IgD-negative memory B cell (primary cell): ENCODE measurements at regions not wholly inside any gene's neighbourhood (a gene's known extent, or its start where the extent isn't known, plus 50 kb on each side); places are given as distances from the start of the nearest gene placed in this dataset.
A peak's percentile ranks its signal among the peaks of the same experiment; 100 is the strongest.

Experiments
- H3K27ac Mint-ChIP-seq, 3 donors: one replicate each; pipeline ENCODE4 v1.8.0; 2020 to 2022; ENCODE audit warnings: mild to moderate bottlenecking in 3 of 3, mixed read lengths in 3 of 3, moderate library complexity in 1 of 3
- H3K27me3 Mint-ChIP-seq: one replicate; pipeline ENCODE4 v1.8.0; 2021; ENCODE audit warnings: mixed read lengths
- H3K36me3 Mint-ChIP-seq: one replicate; pipeline ENCODE4 v1.8.0; 2020; ENCODE audit warnings: mild to moderate bottlenecking, mixed read lengths
- H3K4me1 Mint-ChIP-seq, 3 donors: one replicate each; pipeline ENCODE4 v1.8.0; 2020 to 2022; ENCODE audit warnings: mixed read lengths in 3 of 3, mild to moderate bottlenecking in 1 of 3
- H3K4me3 Mint-ChIP-seq, 4 donors: one replicate each; pipeline ENCODE4 v1.8.0; 2020 to 2022; ENCODE audit warnings: mild to moderate bottlenecking in 4 of 4, mixed read lengths in 4 of 4, moderate library complexity in 3 of 4
- H3K9me3 Mint-ChIP-seq, 3 donors: one replicate each; pipeline ENCODE4 v1.8.0; 2020 to 2021; ENCODE audit warnings: mixed read lengths in 3 of 3, mild to moderate bottlenecking in 1 of 3

DNA sequence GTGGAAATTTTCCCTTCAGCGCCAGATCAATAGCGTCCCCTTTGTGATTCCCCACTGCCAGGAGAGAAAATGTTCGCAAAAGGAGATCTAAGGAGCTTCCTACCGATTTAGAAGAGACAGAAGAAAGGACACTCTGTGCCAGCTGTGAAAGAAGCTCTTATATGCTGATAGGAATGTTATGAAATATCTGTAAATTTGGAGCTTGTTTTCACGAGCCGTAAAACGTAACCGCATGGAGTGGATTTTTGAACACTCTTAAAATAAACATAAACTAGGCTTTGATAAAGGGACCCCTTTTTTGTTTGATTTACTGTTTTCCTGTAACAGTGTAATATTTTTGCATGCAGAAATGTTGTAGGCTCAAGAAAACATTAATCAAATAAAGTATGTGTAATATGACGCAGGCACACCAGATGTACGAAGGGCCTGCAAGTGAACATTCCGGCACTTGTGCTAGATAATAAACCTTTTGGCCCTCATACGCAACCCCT is 346.8 kb downstream of the ETNK1 start:
- Mint-ChIP-seq H3K4me3 (no peak overlapping the region), H3K4me1 (no peaks in the 10 kb centered on the region), H3K27me3 (no peaks in the 10 kb centered on the region), H3K27ac (no peak overlapping the region), H3K36me3 (no peaks in the 10 kb centered on the region), H3K9me3 (no peaks in the 10 kb centered on the region)

- Mint-ChIP-seq H3K4me1 (no peaks in the 10 kb centered on the region), H3K9me3 (no peaks in the 10 kb centered on the region), H3K4me3 (no peak overlapping the region), H3K27me3 (peaks cover 5% of the 10 kb centered on the region), H3K36me3 (no peaks in the 10 kb centered on the region), H3K27ac (no peak overlapping the region)
Measured at GRCh38 chr12:22974865-22975264, 349.9 kb downstream of the ETNK1 start.

- no peak overlapping the region for H3K27ac Mint-ChIP-seq
- no peaks in the 10 kb centered on the region for H3K36me3 Mint-ChIP-seq
- peaks cover 6% of the 10 kb centered on the region for H3K27me3 Mint-ChIP-seq
- H3K4me3 Mint-ChIP-seq: no peak overlapping the region
- no peaks in the 10 kb centered on the region for H3K4me1 Mint-ChIP-seq
- H3K9me3 Mint-ChIP-seq: peaks cover 0 to 3% (median 0%) of the 10 kb centered on the region in 3 donors
Measured at GRCh38 chr12:22978962-22979361, 354.0 kb downstream of the ETNK1 start.

DNA sequence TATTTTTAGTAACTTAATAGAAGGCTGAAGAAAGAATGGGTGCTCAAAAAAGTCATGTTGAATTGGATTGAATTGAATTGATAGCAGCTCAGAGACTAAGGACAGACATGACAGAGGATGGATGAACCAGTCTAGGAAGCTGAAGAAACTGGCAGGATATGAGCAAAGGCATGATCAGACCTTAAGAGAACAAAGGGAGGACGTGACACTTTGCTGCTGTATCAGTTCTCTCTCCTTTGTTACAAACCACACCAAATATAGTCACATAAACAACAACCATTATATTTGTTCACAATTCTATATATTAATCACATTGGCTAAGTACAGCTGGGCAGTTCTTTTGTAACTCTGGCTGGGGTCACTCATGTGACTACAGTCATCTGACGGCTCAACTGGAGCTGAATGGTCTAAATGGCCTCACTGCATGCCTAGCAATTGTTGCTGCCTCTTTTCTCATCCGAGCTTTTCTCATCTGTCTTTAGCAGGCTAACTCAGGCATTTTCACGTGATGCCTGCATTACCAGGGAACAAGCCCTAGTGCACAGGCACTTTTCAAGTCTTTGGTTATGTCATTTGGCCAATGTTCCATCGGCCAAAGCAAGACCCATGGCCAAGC is 355.0 kb downstream of the ETNK1 start:
- no peak overlapping the region for H3K27ac Mint-ChIP-seq
- H3K4me1 Mint-ChIP-seq: no peaks in the 10 kb centered on the region
- no peaks in the 10 kb centered on the region for H3K36me3 Mint-ChIP-seq
- no peak overlapping the region for H3K4me3 Mint-ChIP-seq
- H3K27me3 Mint-ChIP-seq: peaks cover 6% of the 10 kb centered on the region
- H3K9me3 Mint-ChIP-seq: peaks cover 0 to 3% (median 0%) of the 10 kb centered on the region in 3 donors

- H3K9me3 Mint-ChIP-seq: peaks cover 0 to 3% (median 0%) of the 10 kb centered on the region in 3 donors
- H3K4me1 Mint-ChIP-seq: no peaks in the 10 kb centered on the region
- H3K27me3 Mint-ChIP-seq: peaks cover 6% of the 10 kb centered on the region
- no peak overlapping the region for H3K4me3 Mint-ChIP-seq
- H3K27ac Mint-ChIP-seq: peak overlapping the region in 1 of 3 donors; percentile 42
- no peaks in the 10 kb centered on the region for H3K36me3 Mint-ChIP-seq
Measured at GRCh38 chr12:22981711-22982110, 356.7 kb downstream of the ETNK1 start.

DNA sequence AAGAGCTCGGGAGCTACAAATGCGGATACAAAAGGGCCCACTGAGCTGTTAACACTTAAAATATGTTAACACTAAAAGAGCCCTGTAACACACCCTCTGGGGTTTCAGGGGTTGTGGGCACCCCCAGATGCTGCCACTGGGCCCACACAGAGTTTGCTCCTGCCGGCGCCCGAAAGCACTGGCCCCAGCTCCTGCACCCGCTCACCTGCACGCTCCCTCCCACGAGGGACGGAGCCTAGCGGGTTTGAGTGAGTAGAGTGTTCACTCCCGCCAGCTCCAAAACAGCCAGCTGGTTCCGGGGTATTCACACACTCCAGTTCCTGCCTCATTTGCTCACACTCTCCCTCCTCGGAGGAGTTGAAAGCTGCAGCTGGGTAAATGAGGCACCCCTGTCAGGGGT is 357.7 kb downstream of the ETNK1 start:
- Mint-ChIP-seq H3K27ac (no peak overlapping the region), H3K9me3 (peaks cover 0 to 3% (median 0%) of the 10 kb centered on the region in 3 donors), H3K27me3 (peaks cover 5% of the 10 kb centered on the region), H3K36me3 (no peaks in the 10 kb centered on the region), H3K4me3 (no peak overlapping the region), H3K4me1 (no peaks in the 10 kb centered on the region)

- H3K36me3 Mint-ChIP-seq: no peaks in the 10 kb centered on the region
- H3K9me3 Mint-ChIP-seq: peaks cover 0 to 2% (median 0%) of the 10 kb centered on the region in 3 donors
- H3K27me3 Mint-ChIP-seq: peaks cover 6% of the 10 kb centered on the region
- no peak overlapping the region for H3K4me3 Mint-ChIP-seq
- H3K27ac Mint-ChIP-seq: no peak overlapping the region
- no peaks in the 10 kb centered on the region for H3K4me1 Mint-ChIP-seq
Measured at GRCh38 chr12:22986997-22987396, 362.0 kb downstream of the ETNK1 start.

GRCh38 chr12:22990501-22990900 is 365.5 kb downstream of the ETNK1 start:
- Mint-ChIP-seq H3K9me3 (peaks cover 0 to 2% (median 0%) of the 10 kb centered on the region in 3 donors), H3K4me3 (no peak overlapping the region), H3K27me3 (peaks cover 5% of the 10 kb centered on the region), H3K27ac (no peak overlapping the region), H3K4me1 (no peaks in the 10 kb centered on the region), H3K36me3 (no peaks in the 10 kb centered on the region)

DNA sequence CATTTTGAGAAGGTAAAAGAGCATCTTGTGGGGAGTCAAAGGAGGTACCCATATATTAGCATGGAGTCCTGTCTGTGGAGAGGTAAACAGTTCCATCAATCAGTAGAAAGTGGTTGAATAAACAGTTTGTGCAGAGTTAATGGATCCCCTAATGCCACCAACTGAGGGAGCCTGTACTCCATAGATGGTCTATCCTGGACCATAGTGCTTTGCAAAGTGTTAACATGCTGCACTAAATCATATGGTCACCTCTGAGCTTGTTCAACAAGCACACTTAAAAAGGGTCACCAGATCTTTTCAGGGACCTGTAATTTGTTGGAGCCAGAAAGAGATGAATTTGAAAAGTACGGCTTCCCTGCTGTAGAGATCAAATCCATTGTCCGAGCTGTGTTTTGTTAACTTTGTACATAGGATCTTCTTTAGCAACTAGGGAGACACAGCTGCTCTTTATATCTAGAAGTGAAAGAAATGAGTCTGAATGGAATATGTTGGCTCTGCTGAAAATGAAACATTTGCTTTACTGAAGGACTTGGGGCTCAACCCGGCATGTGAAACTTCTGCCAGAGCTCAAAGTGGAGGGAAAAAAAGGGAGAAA is 366.4 kb downstream of the ETNK1 start:
- Mint-ChIP-seq H3K4me1 (no peaks in the 10 kb centered on the region), H3K27me3 (peaks cover 5% of the 10 kb centered on the region), H3K36me3 (no peaks in the 10 kb centered on the region), H3K27ac (no peak overlapping the region), H3K9me3 (peaks cover 0 to 2% (median 0%) of the 10 kb centered on the region in 3 donors), H3K4me3 (no peak overlapping the region)

GRCh38 chr12:22993609-22994315 is 368.8 kb downstream of the ETNK1 start:
- no peaks in the 10 kb centered on the region for H3K4me1 Mint-ChIP-seq
- no peaks in the 10 kb centered on the region for H3K9me3 Mint-ChIP-seq
- H3K27ac Mint-ChIP-seq: no peak overlapping the region
- no peak overlapping the region for H3K4me3 Mint-ChIP-seq
- H3K27me3 Mint-ChIP-seq: peaks cover 2% of the 10 kb centered on the region
- H3K36me3 Mint-ChIP-seq: no peaks in the 10 kb centered on the region

DNA sequence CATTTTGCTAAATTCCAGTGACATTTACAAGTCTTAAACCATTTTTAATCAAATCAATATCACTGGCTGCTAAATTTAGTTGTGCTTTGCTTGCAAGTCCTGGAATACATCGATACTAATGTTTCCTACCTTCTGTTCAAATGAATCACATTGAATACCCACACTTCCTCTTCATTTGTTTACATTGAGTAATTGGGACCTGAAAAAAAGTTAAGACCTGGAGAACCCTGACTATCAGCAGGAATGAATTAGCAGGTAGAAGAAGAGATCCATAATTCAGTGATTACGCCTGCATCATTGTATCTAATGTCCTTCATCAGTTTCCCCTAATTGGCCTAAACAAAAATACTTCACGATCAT is 369.3 kb downstream of the ETNK1 start:
- Mint-ChIP-seq H3K27ac (no peak overlapping the region), H3K27me3 (peaks cover 3% of the 10 kb centered on the region), H3K4me1 (no peaks in the 10 kb centered on the region)

DNA sequence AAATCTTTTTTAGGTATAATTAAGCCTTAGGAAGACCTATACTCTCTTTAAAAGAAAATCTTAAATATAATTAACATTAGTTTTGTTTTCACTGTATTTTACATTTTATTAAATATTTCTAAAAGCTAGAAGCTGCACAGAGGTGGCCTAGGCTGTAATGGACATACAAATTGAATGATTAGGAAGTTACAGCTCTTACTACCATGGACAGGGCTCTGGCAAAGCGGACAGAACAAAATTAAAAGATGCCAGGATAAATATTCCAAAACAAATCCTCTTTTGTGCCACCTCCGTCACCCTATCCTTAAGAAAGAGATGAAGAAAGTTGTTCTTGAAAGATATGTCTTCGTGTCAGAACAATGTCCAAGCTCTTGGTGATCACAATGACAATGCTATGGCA is 376.5 kb downstream of the ETNK1 start:
- Mint-ChIP-seq H3K36me3 (peaks cover 2% of the 10 kb centered on the region), H3K27me3 (peaks cover 6% of the 10 kb centered on the region), H3K4me1 (no peaks in the 10 kb centered on the region)

More for the DNA sequence above, 369.3 kb downstream of the ETNK1 start:
- no peak overlapping the region for H3K4me3 Mint-ChIP-seq
- no peaks in the 10 kb centered on the region for H3K9me3 Mint-ChIP-seq
- H3K36me3 Mint-ChIP-seq: no peaks in the 10 kb centered on the region

DNA sequence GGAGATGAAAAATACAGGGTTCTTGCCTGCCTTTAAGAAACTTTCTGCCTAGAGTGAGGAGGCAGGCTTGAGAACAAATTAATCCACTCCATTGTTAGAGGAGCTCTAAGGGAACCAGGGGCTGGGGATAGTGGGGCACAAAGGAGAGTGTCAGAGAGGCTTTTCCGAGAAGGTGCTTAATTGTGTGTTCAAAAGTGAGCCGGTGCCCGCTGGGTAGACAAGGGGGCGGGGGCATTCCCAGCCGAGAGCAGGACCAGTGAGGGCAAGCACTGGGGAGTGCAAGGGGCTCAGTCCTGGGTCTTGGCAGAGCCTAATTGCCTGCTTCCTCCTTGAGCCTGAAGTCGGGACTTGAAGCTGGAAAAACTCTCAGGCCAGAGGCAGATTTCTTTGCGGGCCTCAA is 377.4 kb downstream of the ETNK1 start:
- H3K27ac Mint-ChIP-seq: peak overlapping the region in 1 of 3 donors; percentile 70
- no peaks in the 10 kb centered on the region for H3K9me3 Mint-ChIP-seq
- H3K36me3 Mint-ChIP-seq: peaks cover 2% of the 10 kb centered on the region
- no peaks in the 10 kb centered on the region for H3K4me1 Mint-ChIP-seq
- H3K27me3 Mint-ChIP-seq: peaks cover 6% of the 10 kb centered on the region
- no peak overlapping the region for H3K4me3 Mint-ChIP-seq

More for the DNA sequence above, 376.5 kb downstream of the ETNK1 start:
- no peak overlapping the region for H3K27ac Mint-ChIP-seq
- no peaks in the 10 kb centered on the region for H3K9me3 Mint-ChIP-seq
- H3K4me3 Mint-ChIP-seq: no peak overlapping the region

- Mint-ChIP-seq H3K36me3 (peaks cover 2% of the 10 kb centered on the region), H3K4me1 (no peaks in the 10 kb centered on the region), H3K27ac (no peak overlapping the region), H3K4me3 (no peak overlapping the region), H3K27me3 (peaks cover 3% of the 10 kb centered on the region), H3K9me3 (no peaks in the 10 kb centered on the region)
Measured at GRCh38 chr12:23004473-23005020, 379.6 kb downstream of the ETNK1 start.

DNA sequence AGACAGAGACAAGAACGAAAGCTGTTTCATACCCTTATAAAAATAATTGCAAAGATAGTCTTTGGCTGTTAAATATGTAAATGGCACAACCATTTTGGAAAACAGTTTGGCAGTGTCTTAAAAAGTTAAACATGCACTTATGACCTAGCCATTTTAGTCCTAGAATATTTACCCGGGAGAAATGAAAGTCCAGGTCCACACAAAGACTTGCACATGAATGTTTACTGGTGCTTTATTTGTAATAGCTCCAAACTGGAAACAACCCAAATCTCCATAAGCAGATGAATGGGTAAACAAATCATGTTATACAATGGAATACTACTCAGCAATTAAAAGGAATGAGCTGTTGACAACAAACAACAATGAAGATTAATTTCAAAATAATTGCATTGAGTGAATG is 380.4 kb downstream of the ETNK1 start:
- H3K27ac Mint-ChIP-seq: no peak overlapping the region
- H3K4me1 Mint-ChIP-seq: no peaks in the 10 kb centered on the region

More for the DNA sequence above, 380.4 kb downstream of the ETNK1 start:
- no peak overlapping the region for H3K4me3 Mint-ChIP-seq
- no peaks in the 10 kb centered on the region for H3K9me3 Mint-ChIP-seq
- peaks cover 2% of the 10 kb centered on the region for H3K36me3 Mint-ChIP-seq
- no peaks in the 10 kb centered on the region for H3K27me3 Mint-ChIP-seq
